ENCODE measurements at regions not wholly inside any gene's neighbourhood (a gene's known extent, or its start where the extent isn't known, plus 50 kb on each side); places are given as distances from the start of the nearest gene placed in this dataset.
"Not testable (repeated sequence)": the region's sequence is repeated elsewhere in the genome, so short reads cannot be mapped to it uniquely, and the experiment has no call there.

DNA sequence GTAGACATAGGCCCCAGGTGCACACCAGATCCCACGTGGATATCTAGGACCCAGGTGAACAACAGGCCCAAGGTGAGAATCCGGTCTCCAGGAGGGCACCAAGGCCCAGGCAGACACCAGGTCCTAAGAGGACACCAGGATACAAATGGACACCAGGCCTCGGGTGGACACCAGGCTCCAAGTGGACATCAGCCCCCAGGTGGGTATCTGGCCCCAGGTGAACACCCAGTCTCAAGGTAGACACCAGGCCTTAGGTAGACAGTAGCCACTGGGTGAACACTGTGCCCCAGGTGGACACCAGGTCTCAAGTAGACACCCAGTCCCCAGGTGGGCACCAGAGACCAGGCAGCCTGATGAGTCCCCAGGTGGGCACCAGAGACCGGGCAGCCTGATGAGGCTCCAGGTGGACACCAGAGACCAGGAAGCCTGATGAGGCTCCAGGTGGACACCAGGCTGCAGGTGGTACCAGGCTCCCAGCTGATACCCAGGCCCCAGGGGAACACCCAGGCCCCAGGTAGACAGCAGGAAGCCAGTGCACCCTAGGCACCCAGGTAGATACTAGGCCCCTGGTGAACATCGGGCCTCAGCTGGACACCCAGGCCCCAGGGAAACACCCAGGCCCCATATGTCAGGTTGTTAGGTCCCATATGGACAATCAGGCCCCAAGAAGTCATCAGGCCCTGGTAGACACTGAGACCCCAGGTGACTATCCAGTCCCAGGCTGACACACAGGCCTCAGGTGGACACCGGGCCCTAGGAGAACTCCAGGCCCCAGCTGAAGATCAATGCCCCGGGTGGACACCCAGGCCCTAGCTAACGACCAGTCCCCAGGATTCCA is 55.1 kb upstream of the SEPTIN5 start:
- DNase-seq, result no peak
- no peak overlapping the region for H3K4me3 ChIP-seq
- H3K4me1 ChIP-seq, result peaks cover 0 to 11% (median 8%) of the 10 kb centered on the region in 6 donors
- H3K9me3 ChIP-seq, result no peaks in the 10 kb centered on the region
- 88 to 100% (median 93%) methylated on average over 5 to 8 of the region's 8 CpGs for WGBS, 5 donors
- no peak overlapping the region for H3K27ac ChIP-seq
- H3K36me3 ChIP-seq, result no peaks in the 10 kb centered on the region
- intact Hi-C loops (cut with DNase I; ENCODE audit: low total_unique reads), result no loop called here
- no peaks in the 10 kb centered on the region for H3K27me3 ChIP-seq (replicated peaks in 1 of 7)
- TF ChIP-seq, protein P1, sequence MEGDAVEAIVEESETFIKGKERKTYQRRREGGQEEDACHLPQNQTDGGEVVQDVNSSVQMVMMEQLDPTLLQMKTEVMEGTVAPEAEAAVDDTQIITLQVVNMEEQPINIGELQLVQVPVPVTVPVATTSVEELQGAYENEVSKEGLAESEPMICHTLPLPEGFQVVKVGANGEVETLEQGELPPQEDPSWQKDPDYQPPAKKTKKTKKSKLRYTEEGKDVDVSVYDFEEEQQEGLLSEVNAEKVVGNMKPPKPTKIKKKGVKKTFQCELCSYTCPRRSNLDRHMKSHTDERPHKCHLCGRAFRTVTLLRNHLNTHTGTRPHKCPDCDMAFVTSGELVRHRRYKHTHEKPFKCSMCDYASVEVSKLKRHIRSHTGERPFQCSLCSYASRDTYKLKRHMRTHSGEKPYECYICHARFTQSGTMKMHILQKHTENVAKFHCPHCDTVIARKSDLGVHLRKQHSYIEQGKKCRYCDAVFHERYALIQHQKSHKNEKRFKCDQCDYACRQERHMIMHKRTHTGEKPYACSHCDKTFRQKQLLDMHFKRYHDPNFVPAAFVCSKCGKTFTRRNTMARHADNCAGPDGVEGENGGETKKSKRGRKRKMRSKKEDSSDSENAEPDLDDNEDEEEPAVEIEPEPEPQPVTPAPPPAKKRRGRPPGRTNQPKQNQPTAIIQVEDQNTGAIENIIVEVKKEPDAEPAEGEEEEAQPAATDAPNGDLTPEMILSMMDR (IDR thresholded peaks at IDR 0.05 in 8 of 11, conservative IDR thresholded peaks at IDR 0.05 in 3 of 11), result no peak
- no peak for TF ChIP-seq POLR2AphosphoS5 (IDR thresholded peaks at IDR 0.05)
- no peak for TF ChIP-seq POLR2A (IDR thresholded peaks at IDR 0.05)

GRCh38 chr22:19659805-19660345 is 54.4 kb upstream of the SEPTIN5 start:
- DNase-seq, result no peak
- 88 to 97% (median 94%) methylated on average over 8 to 12 of the region's 12 CpGs for WGBS, 5 donors
- Histone ChIP-seq H3K27ac (no peak overlapping the region), H3K36me3 (no peaks in the 10 kb centered on the region), H3K4me3 (no peak overlapping the region), H3K9me3 (no peaks in the 10 kb centered on the region), H3K4me1 (peaks cover 0 to 11% (median 8%) of the 10 kb centered on the region in 6 donors), H3K27me3 (replicated peaks in 1 of 7) (no peaks in the 10 kb centered on the region)
- intact Hi-C loops (cut with DNase I; ENCODE audit: low total_unique reads), result no loop called here
- TF ChIP-seq POLR2AphosphoS5 (IDR thresholded peaks at IDR 0.05), result no peak
- TF ChIP-seq, protein P1 (IDR thresholded peaks at IDR 0.05 in 8 of 11, conservative IDR thresholded peaks at IDR 0.05 in 3 of 11), result no peak
- TF ChIP-seq POLR2A (IDR thresholded peaks at IDR 0.05), result no peak

DNA sequence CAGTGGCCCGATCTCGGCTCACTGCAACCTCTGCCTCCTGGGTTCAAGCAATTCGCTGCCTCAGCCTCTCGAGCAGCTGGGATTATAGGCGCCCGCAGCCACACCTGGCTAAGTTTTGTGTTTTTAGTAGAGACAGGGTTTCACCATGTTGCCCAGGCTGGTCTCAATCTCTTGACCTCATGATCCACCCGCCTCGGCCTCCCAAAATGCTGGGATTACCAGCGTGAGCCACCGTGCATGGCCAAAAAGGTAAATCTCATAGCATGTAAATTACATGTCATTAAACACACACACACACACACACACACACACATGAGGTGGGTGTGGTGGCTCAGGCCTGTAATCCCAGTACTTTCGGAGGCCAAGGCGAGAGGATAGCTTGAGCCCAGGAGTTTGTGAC is 53.7 kb upstream of the SEPTIN5 start:
- H3K27ac ChIP-seq; H3K27me3 ChIP-seq (replicated peaks in 1 of 7); intact Hi-C loops (cut with DNase I; ENCODE audit: low total_unique reads); H3K36me3 ChIP-seq; H3K9me3 ChIP-seq; H3K4me3 ChIP-seq; DNase-seq: not testable (repeated sequence)
- WGBS, 5 donors, result 91 to 96% (median 94%) methylated on average over 12 of the region's 12 CpGs
- peaks cover 0 to 11% (median 8%) of the 10 kb centered on the region in 6 donors for H3K4me1 ChIP-seq

DNA sequence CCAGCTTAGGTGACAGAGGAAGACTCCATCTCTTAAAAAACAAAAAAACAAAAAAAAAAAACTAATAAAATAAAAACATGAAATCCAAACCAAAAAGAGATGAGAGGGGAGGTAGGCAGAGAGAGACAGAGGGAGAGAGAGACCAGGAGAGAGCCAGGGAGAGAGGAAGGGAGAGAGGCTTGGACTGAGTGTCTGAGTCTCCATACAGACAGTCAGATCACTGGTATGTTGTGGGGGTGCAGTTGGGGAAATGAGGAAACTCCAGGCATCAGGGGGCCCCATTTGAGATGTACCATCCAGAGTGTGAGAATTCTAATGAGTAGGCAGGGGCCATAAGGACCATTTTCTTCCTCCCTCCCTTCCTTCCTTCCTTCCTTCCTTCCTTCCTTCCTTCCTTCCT is 53.1 kb upstream of the SEPTIN5 start:
- intact Hi-C loops (cut with DNase I; ENCODE audit: low total_unique reads), result no loop called here
- Histone ChIP-seq H3K27ac (no peak overlapping the region), H3K36me3 (no peaks in the 10 kb centered on the region), H3K4me3 (no peak overlapping the region), H3K4me1 (peaks cover 0 to 11% (median 8%) of the 10 kb centered on the region in 6 donors), H3K9me3 (no peaks in the 10 kb centered on the region), H3K27me3 (replicated peaks in 1 of 7) (peaks cover 0 to 13% (median 0%) of the 10 kb centered on the region in 7 donors)
- TF ChIP-seq, protein P1 (IDR thresholded peaks at IDR 0.05 in 8 of 11, conservative IDR thresholded peaks at IDR 0.05 in 3 of 11), result no peak
- TF ChIP-seq POLR2A (IDR thresholded peaks at IDR 0.05) (no peak), POLR2AphosphoS5 (IDR thresholded peaks at IDR 0.05) (no peak)
- no peak for DNase-seq

DNA sequence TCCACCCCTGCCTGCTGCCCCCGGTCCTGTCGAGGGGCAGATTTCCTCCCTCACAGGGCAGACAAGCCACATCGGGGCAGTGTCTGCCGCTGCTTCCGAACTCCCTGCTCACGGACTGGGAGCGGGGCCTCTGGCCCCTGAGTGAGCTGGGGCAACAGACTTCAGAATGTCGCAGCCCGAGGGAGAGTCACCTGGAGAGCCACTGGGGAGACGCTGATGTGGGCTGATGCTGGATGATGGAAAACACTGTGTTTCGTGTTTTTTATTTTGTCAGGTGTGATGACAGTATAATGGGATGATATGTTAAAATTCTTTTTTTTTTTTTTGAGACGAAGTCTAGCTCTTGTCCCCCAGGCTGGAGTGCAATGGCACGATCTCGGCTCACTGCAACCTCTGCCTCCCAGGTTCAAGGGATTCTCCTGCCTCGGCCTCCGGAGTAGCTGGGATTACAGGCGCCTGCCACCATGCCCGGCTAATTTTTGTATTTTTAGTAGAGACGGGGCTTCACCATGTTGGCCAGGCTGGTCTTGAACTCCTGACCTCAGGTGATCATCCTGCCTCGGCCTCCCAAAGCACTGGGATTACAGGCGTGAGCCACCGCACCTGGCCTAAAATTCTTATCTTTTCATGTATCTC is 52.1 kb upstream of the SEPTIN5 start:
- DNase-seq; H3K9me3 ChIP-seq; intact Hi-C loops (cut with DNase I; ENCODE audit: low total_unique reads); H3K27ac ChIP-seq; H3K4me3 ChIP-seq; H3K36me3 ChIP-seq: not testable (repeated sequence)
- peaks cover 0 to 16% (median 0%) of the 10 kb centered on the region in 7 donors for H3K27me3 ChIP-seq (replicated peaks in 1 of 7)
- H3K4me1 ChIP-seq, result peaks cover 0 to 11% (median 8%) of the 10 kb centered on the region in 6 donors
- 89 to 93% (median 92%) methylated on average over 22 of the region's 22 CpGs for WGBS, 5 donors
